ENCODE measurements at regions not wholly inside any gene's neighbourhood (a gene's known extent, or its start where the extent isn't known, plus 50 kb on each side); places are given as distances from the start of the nearest gene placed in this dataset.

DNA sequence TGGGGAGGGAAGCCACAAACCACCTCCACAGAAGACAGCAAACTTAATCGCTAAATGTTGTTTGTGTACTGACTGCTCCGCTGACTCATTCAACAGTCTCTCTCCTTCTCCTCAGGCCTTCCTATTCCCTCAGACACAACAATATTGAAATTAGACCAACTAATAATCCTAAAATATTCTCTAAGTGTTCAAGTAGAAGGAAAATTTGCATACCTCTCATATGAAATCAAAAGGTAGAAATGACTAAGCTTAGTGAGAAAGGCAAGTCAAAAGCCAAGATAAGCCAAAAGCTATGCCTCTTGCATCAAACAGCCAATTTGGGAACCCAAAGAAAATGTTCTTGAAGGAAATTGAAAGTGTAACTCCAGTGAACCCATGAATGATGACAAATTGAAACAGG lies 75.7 kb upstream of the ARHGAP24 start:
- no peak for DNase-seq (ENCODE audit: low read depth)
- TF ChIP-seq, protein P1, sequence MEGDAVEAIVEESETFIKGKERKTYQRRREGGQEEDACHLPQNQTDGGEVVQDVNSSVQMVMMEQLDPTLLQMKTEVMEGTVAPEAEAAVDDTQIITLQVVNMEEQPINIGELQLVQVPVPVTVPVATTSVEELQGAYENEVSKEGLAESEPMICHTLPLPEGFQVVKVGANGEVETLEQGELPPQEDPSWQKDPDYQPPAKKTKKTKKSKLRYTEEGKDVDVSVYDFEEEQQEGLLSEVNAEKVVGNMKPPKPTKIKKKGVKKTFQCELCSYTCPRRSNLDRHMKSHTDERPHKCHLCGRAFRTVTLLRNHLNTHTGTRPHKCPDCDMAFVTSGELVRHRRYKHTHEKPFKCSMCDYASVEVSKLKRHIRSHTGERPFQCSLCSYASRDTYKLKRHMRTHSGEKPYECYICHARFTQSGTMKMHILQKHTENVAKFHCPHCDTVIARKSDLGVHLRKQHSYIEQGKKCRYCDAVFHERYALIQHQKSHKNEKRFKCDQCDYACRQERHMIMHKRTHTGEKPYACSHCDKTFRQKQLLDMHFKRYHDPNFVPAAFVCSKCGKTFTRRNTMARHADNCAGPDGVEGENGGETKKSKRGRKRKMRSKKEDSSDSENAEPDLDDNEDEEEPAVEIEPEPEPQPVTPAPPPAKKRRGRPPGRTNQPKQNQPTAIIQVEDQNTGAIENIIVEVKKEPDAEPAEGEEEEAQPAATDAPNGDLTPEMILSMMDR (conservative IDR thresholded peaks at IDR 0.05; ENCODE audit: low read depth, low read length), result no peak
- no peak overlapping the region for H3K4me3 ChIP-seq (ENCODE audit: low read length)

DNA sequence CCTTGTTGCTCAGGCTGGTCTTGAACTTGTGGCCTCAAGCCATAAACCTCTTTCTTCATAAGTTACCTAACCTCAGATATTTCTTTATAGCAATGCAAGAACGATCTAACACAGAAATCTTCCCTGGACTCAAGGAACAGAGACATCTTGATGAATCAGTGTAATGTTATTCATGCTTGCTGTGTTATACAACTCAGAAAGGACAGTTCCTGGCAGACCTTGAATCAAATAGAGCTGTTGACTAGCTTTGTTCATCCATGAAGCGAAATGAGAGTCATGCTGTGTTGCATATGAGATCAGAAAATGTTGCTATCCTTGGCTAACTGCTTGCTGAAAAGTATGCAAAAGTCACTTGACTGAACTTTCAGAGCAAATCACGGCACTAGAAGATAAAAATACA lies 72.6 kb upstream of the ARHGAP24 start:
- H3K4me3 ChIP-seq (ENCODE audit: low read length), result no peak overlapping the region
- DNase-seq (ENCODE audit: low read depth), result no peak
- TF ChIP-seq, protein P1 (conservative IDR thresholded peaks at IDR 0.05; ENCODE audit: low read depth, low read length), result no peak

DNA sequence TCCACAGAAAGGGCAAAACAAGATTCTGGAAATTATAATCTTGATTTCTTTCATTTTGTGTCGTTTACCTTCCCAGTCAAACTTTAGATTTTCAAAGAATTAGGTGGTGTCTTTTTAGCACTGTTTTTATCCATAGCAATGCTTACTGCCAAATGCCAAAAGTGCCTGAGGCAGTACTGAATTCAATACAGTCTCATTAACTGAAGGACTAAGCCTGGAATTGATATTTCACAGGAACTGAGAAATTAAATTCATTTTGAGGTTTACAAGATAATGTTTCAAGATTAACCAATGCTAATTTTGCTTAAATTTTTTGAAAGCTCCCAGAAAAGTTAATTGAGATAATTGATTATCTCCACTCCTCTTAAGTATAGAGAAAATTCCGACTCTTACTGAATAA lies 68.8 kb upstream of the ARHGAP24 start:
- no peak for DNase-seq (ENCODE audit: low read depth)
- TF ChIP-seq, protein P1 (conservative IDR thresholded peaks at IDR 0.05; ENCODE audit: low read depth, low read length), result no peak
- H3K4me3 ChIP-seq (ENCODE audit: low read length), result no peak overlapping the region

DNA sequence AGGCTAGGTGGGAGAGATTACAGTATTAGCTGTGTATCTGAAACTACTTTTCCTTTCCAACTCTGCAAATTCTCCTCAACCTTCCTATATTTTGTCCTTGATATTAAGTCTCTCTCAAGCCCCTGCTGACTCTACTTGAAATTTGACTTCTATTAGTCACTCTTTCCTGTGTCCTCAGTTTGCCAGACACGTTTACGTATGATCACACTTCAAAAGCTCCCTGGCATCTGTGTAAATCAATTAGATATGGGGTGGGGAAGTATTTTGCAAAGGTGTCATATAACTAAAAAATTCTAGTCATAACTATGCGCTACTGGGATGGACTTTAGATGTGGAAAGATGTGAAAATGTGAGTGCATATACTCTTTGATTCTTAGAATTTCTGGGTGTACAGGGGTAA lies 67.4 kb upstream of the ARHGAP24 start:
- H3K4me3 ChIP-seq (ENCODE audit: low read length), result no peak overlapping the region
- TF ChIP-seq, protein P1 (conservative IDR thresholded peaks at IDR 0.05; ENCODE audit: low read depth, low read length), result no peak
- no peak for DNase-seq (ENCODE audit: low read depth)

DNA sequence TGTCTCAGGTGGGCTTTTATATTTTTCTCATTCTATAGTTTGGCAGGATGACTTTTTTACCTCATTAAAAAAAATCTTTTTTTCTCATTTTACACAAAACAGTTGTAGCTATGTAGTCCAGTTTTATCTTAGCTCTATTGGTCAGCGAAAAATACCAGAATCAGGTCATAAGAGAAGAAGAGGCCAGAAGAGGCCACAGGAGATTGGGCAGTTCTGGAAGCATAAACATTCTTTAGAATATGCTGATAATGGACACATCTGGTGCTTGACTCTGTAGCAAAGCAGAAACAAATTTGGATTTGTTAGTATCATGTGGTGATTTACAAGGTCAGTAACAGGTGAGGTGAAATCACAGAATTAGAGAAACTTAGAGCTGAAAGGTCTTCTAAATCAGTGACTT lies 66.6 kb upstream of the ARHGAP24 start:
- no peak for DNase-seq (ENCODE audit: low read depth)
- TF ChIP-seq, protein P1 (conservative IDR thresholded peaks at IDR 0.05; ENCODE audit: low read depth, low read length), result no peak

DNA sequence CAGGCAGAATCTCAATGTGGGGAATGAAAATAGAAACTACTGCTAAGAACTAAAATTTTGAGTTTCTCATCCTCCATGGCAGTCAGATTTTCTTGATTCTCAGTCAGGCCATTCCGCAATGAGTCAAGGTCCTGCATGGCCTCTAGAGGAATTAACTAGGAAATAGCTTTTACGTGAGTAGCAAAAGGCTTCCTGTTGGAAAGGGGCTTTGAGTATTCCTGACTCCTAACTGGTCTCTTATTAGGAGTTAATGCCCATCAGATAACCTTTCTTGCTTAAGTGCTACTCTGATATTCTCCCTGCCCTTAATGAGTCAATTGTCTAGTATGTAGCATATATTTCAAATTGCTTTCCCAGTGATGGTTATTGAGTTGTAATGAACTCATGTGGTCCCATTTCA lies 65.7 kb upstream of the ARHGAP24 start:
- no peak for DNase-seq (ENCODE audit: low read depth)
- TF ChIP-seq, protein P1 (conservative IDR thresholded peaks at IDR 0.05; ENCODE audit: low read depth, low read length), result no peak
- H3K4me3 ChIP-seq (ENCODE audit: low read length), result no peak overlapping the region

More for the DNA sequence above, 66.6 kb upstream of the ARHGAP24 start:
- H3K4me3 ChIP-seq (ENCODE audit: low read length), result no peak overlapping the region

DNA sequence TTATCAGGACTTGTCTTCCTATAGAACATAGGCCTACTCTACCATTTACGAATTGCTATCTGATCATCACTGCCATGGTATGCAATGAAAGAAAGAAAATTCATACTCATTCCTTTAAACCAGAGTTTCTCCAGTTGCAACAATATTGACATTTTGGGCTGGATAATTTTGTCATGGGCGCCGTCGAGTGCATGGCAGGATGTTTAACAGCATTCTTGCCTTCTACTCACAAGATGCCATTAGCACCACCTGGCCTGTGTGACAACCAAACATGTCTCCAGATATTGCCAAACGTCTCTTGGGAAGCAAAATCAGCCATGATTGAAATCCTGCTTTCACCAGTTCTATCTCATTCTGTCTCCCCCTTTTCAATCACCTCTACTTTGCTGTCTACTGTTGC lies 63.6 kb upstream of the ARHGAP24 start:
- no peak overlapping the region for H3K4me3 ChIP-seq (ENCODE audit: low read length)
- TF ChIP-seq, protein P1 (conservative IDR thresholded peaks at IDR 0.05; ENCODE audit: low read depth, low read length), result no peak
- no peak for DNase-seq (ENCODE audit: low read depth)

Measured in retinal pigment epithelial cell (primary cell).